Osteocyte (in vitro differentiated cells): ENCODE measurements at regions not wholly inside any gene's neighbourhood (a gene's known extent, or its start where the extent isn't known, plus 50 kb on each side); places are given as distances from the start of the nearest gene placed in this dataset.

Experiments used
- DNase-seq: peaks from one replicate; pipeline ENCODE4 v3.0.0; 2021; ENCODE audit warnings: mixed read lengths; ENCODE audit not compliant: unreplicated experiment; ENCODE audit errors: extremely low spot score
- H3K27ac Mint-ChIP-seq: one replicate; pipeline ENCODE4 v1.8.0; 2021; ENCODE audit warnings: mild to moderate bottlenecking, mixed read lengths; ENCODE audit not compliant: unreplicated experiment
- H3K27me3 Mint-ChIP-seq: one replicate; pipeline ENCODE4 v1.8.0; 2021; ENCODE audit warnings: mixed read lengths; ENCODE audit not compliant: unreplicated experiment
- H3K36me3 Mint-ChIP-seq: one replicate; pipeline ENCODE4 v1.8.0; 2021; ENCODE audit warnings: mixed read lengths; ENCODE audit not compliant: unreplicated experiment
- H3K4me1 Mint-ChIP-seq: one replicate; pipeline ENCODE4 v1.8.0; 2021; ENCODE audit warnings: mixed read lengths; ENCODE audit not compliant: unreplicated experiment
- H3K4me3 Mint-ChIP-seq: one replicate; pipeline ENCODE4 v1.8.0; 2021; ENCODE audit warnings: mild to moderate bottlenecking, moderate library complexity, mixed read lengths; ENCODE audit not compliant: unreplicated experiment
- H3K9me3 Mint-ChIP-seq: one replicate; pipeline ENCODE4 v1.8.0; 2021; ENCODE audit warnings: mixed read lengths; ENCODE audit not compliant: unreplicated experiment
- TF ChIP-seq, protein P1 (sequence below): fragments of 200-600 bp; sonication (generic); IDR thresholded peaks from 2 replicates; pipeline ENCODE4 v1.5.0; 2021; ENCODE audit warnings: antibody characterized with exemption, mild to moderate bottlenecking, moderate library complexity

DNA sequence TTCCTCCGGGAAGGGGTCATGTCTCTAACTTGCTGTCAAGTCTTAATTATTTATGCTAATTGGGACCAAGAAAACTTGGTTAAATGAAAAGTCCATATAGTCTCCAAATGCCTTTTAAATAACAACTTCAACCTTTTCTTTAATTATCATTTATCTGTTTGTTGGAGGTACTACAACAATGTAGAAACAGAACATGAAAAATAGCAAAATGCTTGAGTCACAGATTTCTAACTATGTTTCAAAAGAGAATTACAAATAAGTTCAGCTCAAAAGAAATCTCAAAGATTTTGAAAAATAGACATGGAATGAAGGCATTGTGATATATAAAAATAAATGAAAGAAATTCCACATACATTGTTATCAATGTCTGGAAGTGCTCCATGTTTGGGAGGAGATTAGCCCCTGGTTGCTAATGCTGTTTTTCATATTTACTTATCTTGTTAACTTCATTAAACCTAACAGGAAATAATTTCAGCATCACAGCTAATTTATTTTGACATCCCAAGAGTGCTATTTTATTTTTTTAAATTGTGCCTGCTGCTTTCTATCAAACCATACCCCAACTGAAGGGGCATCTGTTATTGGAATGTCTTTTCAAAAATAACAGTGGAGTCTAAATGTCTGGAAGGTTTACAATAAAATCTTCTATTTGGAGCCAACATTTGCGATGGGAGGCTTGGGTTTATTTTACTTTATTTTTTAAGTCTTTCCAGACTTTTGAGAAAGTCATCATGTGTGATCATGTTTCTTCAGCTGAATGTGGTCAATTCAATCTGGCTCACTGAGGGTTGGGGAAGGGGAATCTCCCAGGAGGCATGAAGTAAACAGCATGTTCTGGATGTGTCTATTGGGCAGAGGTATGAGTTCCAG lies 53.1 kb upstream of the ANKRD55 start:
- no peak for DNase-seq
- H3K27ac Mint-ChIP-seq: peak overlapping the region; percentile 79
- H3K4me3 Mint-ChIP-seq: no peak overlapping the region
- H3K27me3 Mint-ChIP-seq: no peaks in the 10 kb centered on the region
- peaks cover 34% of the 10 kb centered on the region for H3K4me1 Mint-ChIP-seq
- H3K9me3 Mint-ChIP-seq: no peaks in the 10 kb centered on the region
- TF ChIP-seq, protein P1, sequence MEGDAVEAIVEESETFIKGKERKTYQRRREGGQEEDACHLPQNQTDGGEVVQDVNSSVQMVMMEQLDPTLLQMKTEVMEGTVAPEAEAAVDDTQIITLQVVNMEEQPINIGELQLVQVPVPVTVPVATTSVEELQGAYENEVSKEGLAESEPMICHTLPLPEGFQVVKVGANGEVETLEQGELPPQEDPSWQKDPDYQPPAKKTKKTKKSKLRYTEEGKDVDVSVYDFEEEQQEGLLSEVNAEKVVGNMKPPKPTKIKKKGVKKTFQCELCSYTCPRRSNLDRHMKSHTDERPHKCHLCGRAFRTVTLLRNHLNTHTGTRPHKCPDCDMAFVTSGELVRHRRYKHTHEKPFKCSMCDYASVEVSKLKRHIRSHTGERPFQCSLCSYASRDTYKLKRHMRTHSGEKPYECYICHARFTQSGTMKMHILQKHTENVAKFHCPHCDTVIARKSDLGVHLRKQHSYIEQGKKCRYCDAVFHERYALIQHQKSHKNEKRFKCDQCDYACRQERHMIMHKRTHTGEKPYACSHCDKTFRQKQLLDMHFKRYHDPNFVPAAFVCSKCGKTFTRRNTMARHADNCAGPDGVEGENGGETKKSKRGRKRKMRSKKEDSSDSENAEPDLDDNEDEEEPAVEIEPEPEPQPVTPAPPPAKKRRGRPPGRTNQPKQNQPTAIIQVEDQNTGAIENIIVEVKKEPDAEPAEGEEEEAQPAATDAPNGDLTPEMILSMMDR: no peak
- H3K36me3 Mint-ChIP-seq: no peaks in the 10 kb centered on the region

- DNase-seq: no peak
- H3K4me1 Mint-ChIP-seq: peaks cover 20% of the 10 kb centered on the region
- no peaks in the 10 kb centered on the region for H3K27me3 Mint-ChIP-seq
- no peak overlapping the region for H3K4me3 Mint-ChIP-seq
- no peak overlapping the region for H3K27ac Mint-ChIP-seq
- H3K9me3 Mint-ChIP-seq: no peaks in the 10 kb centered on the region
- TF ChIP-seq, protein P1: no peak
- H3K36me3 Mint-ChIP-seq: no peaks in the 10 kb centered on the region
Measured at GRCh38 chr5:56282951-56283350, 49.8 kb upstream of the ANKRD55 start.
